ENCODE measurements at regions not wholly inside any gene's neighbourhood (a gene's known extent, or its start where the extent isn't known, plus 50 kb on each side); places are given as distances from the start of the nearest gene placed in this dataset.

DNA sequence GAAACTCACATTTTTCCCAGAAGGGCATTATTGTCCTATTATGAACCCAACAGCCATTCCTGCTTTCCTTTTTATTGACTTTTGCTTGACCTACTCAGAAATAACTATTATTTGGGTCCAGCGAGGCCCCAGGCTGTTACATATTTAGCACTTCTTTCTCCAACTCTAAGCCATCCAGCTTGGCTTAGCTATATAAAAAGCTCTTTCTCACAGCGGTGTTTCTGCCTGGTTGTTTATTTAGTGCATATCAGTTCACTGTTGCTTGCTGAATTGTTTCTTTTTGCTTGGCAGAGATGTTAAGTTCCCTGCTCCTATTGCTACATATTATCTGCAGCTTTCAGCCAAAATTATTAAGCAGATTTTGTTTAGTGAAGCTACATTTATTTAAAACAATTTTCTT lies 1156.8 kb upstream of the SEMA6A start:
- no peak for TF ChIP-seq KDM1A (IDR thresholded peaks at IDR 0.05; ENCODE audit: borderline replicate concordance)
- no peak for TF ChIP-seq RFX5 (IDR thresholded peaks at IDR 0.05; ENCODE audit: low read depth, low read length)
- no peak for TF ChIP-seq ELK1 (IDR thresholded peaks at IDR 0.05; ENCODE audit: low read depth, low read length)
- no peak for TF ChIP-seq CTCF (IDR thresholded peaks at IDR 0.05 in 2 of 3, conservative IDR thresholded peaks at IDR 0.05 in 1 of 3; ENCODE audit: control insufficient read depth in 2 of 3, extremely low read depth in 1 of 3, insufficient read depth in 1 of 3, low read depth in 3 of 3, low read length in 3 of 3)
- TF ChIP-seq EP300 (IDR thresholded peaks at IDR 0.05; ENCODE audit: borderline replicate concordance in 1 of 2, control insufficient read depth in 1 of 2, low read depth in 2 of 2, low read length in 2 of 2), result no peak
- TF ChIP-seq HDAC2 (IDR thresholded peaks at IDR 0.05), result no peak

Data from GM12878 (cell line).